SK-N-MC (cell line): ENCODE measurements at regions not wholly inside any gene's neighbourhood (a gene's known extent, or its start where the extent isn't known, plus 50 kb on each side); places are given as distances from the start of the nearest gene placed in this dataset.
"Not testable (repeated sequence)": the region's sequence is repeated elsewhere in the genome, so short reads cannot be mapped to it uniquely, and the experiment has no call there.

ENCODE experiments used
- DNase-seq: peaks from one replicate; pipeline ENCODE4 v3.0.0-alpha.2; 2011; ENCODE audit warnings: low read depth, low spot score
- H3K27ac ChIP-seq: fragments of 200-600 bp; sonication (generic); 2 replicates; pipeline ENCODE4 v1.5.1; 2016; ENCODE audit warnings: mixed run types
- H3K36me3 ChIP-seq: fragments of 200-600 bp; sonication (generic); 2 replicates; pipeline ENCODE4 v1.6.1; 2017; ENCODE audit warnings: antibody characterized with exemption, low read length, mixed read lengths; ENCODE audit not compliant: insufficient read depth
- H3K4me3 ChIP-seq: fragments of 200-600 bp; sonication (generic); 2 replicates; pipeline ENCODE4 v1.5.1; 2016
- H3K9ac ChIP-seq: fragments of 200-600 bp; sonication (generic); 2 replicates; pipeline ENCODE4 v1.8.0; 2017; ENCODE audit warnings: mixed run types, mixed read lengths; ENCODE audit not compliant: insufficient read length
- H3K9me3 ChIP-seq: fragments of 200-600 bp; sonication (generic); 2 replicates; pipeline ENCODE4 v1.6.1; 2017; ENCODE audit warnings: low read depth, mild to moderate bottlenecking, antibody characterized with exemption, low read length, moderate library complexity, mixed read lengths
- EZH2 ChIP-seq: fragments of 200-600 bp; sonication (generic); IDR thresholded peaks from one replicate; pipeline ENCODE4 v1.6.1; 2017; ENCODE audit warnings: antibody characterized with exemption
- FOXP2 ChIP-seq: optimal IDR thresholded peaks from 2 replicates; pipeline ENCODE3; 2011; ENCODE audit warnings: mild to moderate bottlenecking, moderate library complexity; ENCODE audit not compliant: insufficient read depth; ENCODE audit errors: extremely low read length, control extremely low read depth
- POLR2AphosphoS5 ChIP-seq: IDR thresholded peaks from 2 replicates; pipeline ENCODE4 v1.6.1; 2012; ENCODE audit warnings: mild to moderate bottlenecking, low read depth, low read length, borderline replicate concordance

GRCh38 chr16:70014915-70015314 is 63.8 kb downstream of the CLEC18A start:
- not testable (repeated sequence) for H3K9me3 ChIP-seq, DNase-seq, H3K4me3 ChIP-seq, H3K9ac ChIP-seq, H3K36me3 ChIP-seq, H3K27ac ChIP-seq

GRCh38 chr16:70016751-70017150 is 65.6 kb downstream of the CLEC18A start:
- H3K27ac ChIP-seq, DNase-seq, H3K36me3 ChIP-seq, H3K9me3 ChIP-seq, H3K4me3 ChIP-seq, H3K9ac ChIP-seq: not testable (repeated sequence)

GRCh38 chr16:70018254-70018653 is 67.1 kb downstream of the CLEC18A start:
- Histone ChIP-seq H3K27ac (no peak overlapping the region), H3K9me3 (no peaks in the 10 kb centered on the region), H3K9ac (no peak overlapping the region), H3K36me3 (no peaks in the 10 kb centered on the region; the same call in 1 of the 2 replicates), H3K4me3 (no peak overlapping the region)
- TF ChIP-seq EZH2 = no peak
- TF ChIP-seq FOXP2 = no peak
- TF ChIP-seq POLR2AphosphoS5 = no peak
- no peak for DNase-seq

- H3K27ac ChIP-seq, H3K9me3 ChIP-seq, DNase-seq, H3K9ac ChIP-seq, H3K36me3 ChIP-seq, H3K4me3 ChIP-seq: not testable (repeated sequence)
Observed at GRCh38 chr16:70023207-70023606, 72.1 kb downstream of the CLEC18A start.

- peak overlapping the region; percentile 71 for H3K27ac ChIP-seq
- H3K36me3 ChIP-seq, DNase-seq, H3K9ac ChIP-seq, H3K9me3 ChIP-seq, H3K4me3 ChIP-seq: not testable (repeated sequence)
Observed at GRCh38 chr16:70023956-70024355, 72.8 kb downstream of the CLEC18A start.

GRCh38 chr16:70026165-70026854 is 75.2 kb downstream of the CLEC18A start:
- H3K4me3 ChIP-seq = peak overlapping the region; percentile 33; the same call in 1 of the 2 replicates
- H3K9me3 ChIP-seq, H3K36me3 ChIP-seq: not testable (repeated sequence)
- H3K27ac ChIP-seq = peak overlapping the region; percentile 97
- DNase-seq = peak; percentile 59
- H3K9ac ChIP-seq = peak overlapping the region; percentile 53

- not testable (repeated sequence) for H3K4me3 ChIP-seq, H3K9me3 ChIP-seq, DNase-seq, H3K9ac ChIP-seq, H3K27ac ChIP-seq, H3K36me3 ChIP-seq
Observed at GRCh38 chr16:70032906-70033305, 81.2 kb upstream of the PDPR start.

GRCh38 chr16:70037913-70038312 is 76.2 kb upstream of the PDPR start:
- not testable (repeated sequence) for H3K27ac ChIP-seq, H3K9me3 ChIP-seq, DNase-seq, H3K36me3 ChIP-seq, H3K9ac ChIP-seq, H3K4me3 ChIP-seq

- H3K9ac ChIP-seq, H3K27ac ChIP-seq, H3K9me3 ChIP-seq, H3K4me3 ChIP-seq, H3K36me3 ChIP-seq, DNase-seq: not testable (repeated sequence)
Observed at GRCh38 chr16:70040554-70040953, 73.6 kb upstream of the PDPR start.

- DNase-seq, H3K36me3 ChIP-seq, H3K27ac ChIP-seq, H3K4me3 ChIP-seq, H3K9ac ChIP-seq, H3K9me3 ChIP-seq: not testable (repeated sequence)
Observed at GRCh38 chr16:70043538-70044067, 70.5 kb upstream of the PDPR start.

- H3K4me3 ChIP-seq, H3K9me3 ChIP-seq, H3K27ac ChIP-seq, DNase-seq, H3K9ac ChIP-seq, H3K36me3 ChIP-seq: not testable (repeated sequence)
Observed at GRCh38 chr16:70046560-70046959, 67.6 kb upstream of the PDPR start.

GRCh38 chr16:70048083-70048482 is 66.0 kb upstream of the PDPR start:
- not testable (repeated sequence) for H3K27ac ChIP-seq, H3K4me3 ChIP-seq, H3K9ac ChIP-seq, H3K36me3 ChIP-seq, H3K9me3 ChIP-seq, DNase-seq

- H3K36me3 ChIP-seq, H3K9ac ChIP-seq, DNase-seq, H3K4me3 ChIP-seq, H3K27ac ChIP-seq, H3K9me3 ChIP-seq: not testable (repeated sequence)
Observed at GRCh38 chr16:70058056-70058455, 56.1 kb upstream of the PDPR start.

- not testable (repeated sequence) for H3K9ac ChIP-seq, H3K36me3 ChIP-seq, H3K4me3 ChIP-seq, H3K27ac ChIP-seq, DNase-seq, H3K9me3 ChIP-seq
Observed at GRCh38 chr16:70059429-70059828, 54.7 kb upstream of the PDPR start.
